B cell (primary cell): ENCODE measurements at regions not wholly inside any gene's neighbourhood (a gene's known extent, or its start where the extent isn't known, plus 50 kb on each side); places are given as distances from the start of the nearest gene placed in this dataset.

Experiments
- ATAC-seq: fragments of 200-7000 bp; cut with Tn5 transposase; one replicate; pipeline ENCODE4 v1.10.0; 2021; ENCODE audit warnings: low read depth, mild to moderate bottlenecking, moderate number of reproducible peaks, moderate library complexity
- CTCF ChIA-PET: fragments of 350-600 bp; sonication (Branson Sonifier 250); formaldehyde crosslinking; loops from one replicate; lab custom pipeline; 2021; ENCODE audit warnings: antibody characterized with exemption, inconsistent platforms; lab: Charles Lee
- POLR2A ChIA-PET: fragments of 350-600 bp; sonication (Branson Sonifier 250); formaldehyde crosslinking; loops from one replicate; lab custom pipeline; 2021; ENCODE audit warnings: antibody characterized with exemption; lab: Charles Lee
- DNase-seq: peaks from one replicate; pipeline ENCODE4 v3.0.0; 2013
- H2AFZ ChIP-seq: 2 replicates; pipeline ENCODE4 v1.6.1; 2012; ENCODE audit warnings: mild to moderate bottlenecking, low read depth, low read length; ENCODE audit not compliant: insufficient read depth, poor library complexity, severe bottlenecking
- H3K27ac ChIP-seq, 2 donors: 1 replicate in 1 of 2; 2 replicates in 1 of 2; pipeline ENCODE4 v1.5.1; 2012 to 2013; ENCODE audit warnings: low read length in 2 of 2, mild to moderate bottlenecking in 2 of 2, moderate library complexity in 1 of 2
- H3K27me3 ChIP-seq, 4 experiments: fragments of 200-600 bp in 1 of 4; sonication (generic) in 1 of 4; replicated peaks in 1 of 4; 1 replicate in 2 of 4; 2 replicates in 2 of 4; pipeline versions ENCODE4 v1.6.1 to v1.7.0; 2013 to 2016; ENCODE audit warnings: low read length in 3 of 4, mild to moderate bottlenecking in 2 of 4, mixed read lengths in 1 of 4, moderate library complexity in 1 of 4; ENCODE audit not compliant: insufficient read depth in 4 of 4, control insufficient read depth in 3 of 4; ENCODE audit errors: control extremely low read depth in 1 of 4
- H3K36me3 ChIP-seq, 2 experiments: replicated peaks in 1 of 2; 1 replicate in 1 of 2; 2 replicates in 1 of 2; pipeline versions ENCODE4 v1.6.1 to v1.7.1; 2013; ENCODE audit warnings: low read length in 1 of 2; ENCODE audit not compliant: insufficient read depth in 2 of 2, control insufficient read depth in 1 of 2; ENCODE audit errors: control extremely low read depth in 1 of 2, extremely low read depth in 1 of 2
- H3K4me1 ChIP-seq, 2 donors: fragments of 200-600 bp in 1 of 2; sonication (generic) in 1 of 2; 1 replicate in 1 of 2; 2 replicates in 1 of 2; pipeline versions ENCODE4 v1.5.1 to v1.6.1; 2013 to 2017; ENCODE audit warnings: low read length in 2 of 2; ENCODE audit not compliant: control insufficient read depth in 2 of 2, insufficient read depth in 2 of 2
- H3K4me2 ChIP-seq: replicated peaks from 2 replicates; pipeline ENCODE3; 2012; ENCODE audit warnings: mild to moderate bottlenecking, low read depth, low read length; ENCODE audit not compliant: poor library complexity, severe bottlenecking
- H3K4me3 ChIP-seq, 5 experiments: fragments of 200-600 bp in 1 of 5; sonication (generic) in 1 of 5; 1 replicate in 3 of 5; 2 replicates in 2 of 5; pipeline versions ENCODE4 v1.5.1 to v1.7.0; 2011 to 2016; ENCODE audit warnings: low read length in 4 of 5, mild to moderate bottlenecking in 4 of 5, low read depth in 2 of 5, control low read depth in 1 of 5, moderate library complexity in 1 of 5; ENCODE audit not compliant: insufficient read depth in 1 of 5; ENCODE audit errors: control extremely low read depth in 1 of 5, extremely low read depth in 1 of 5
- H3K79me2 ChIP-seq: fragments of 200-600 bp; sonication (generic); one replicate; pipeline ENCODE4 v1.6.0; 2016; ENCODE audit warnings: low read length; ENCODE audit not compliant: control insufficient read depth, insufficient read depth
- H3K9ac ChIP-seq: fragments of 200-600 bp; sonication (generic); 2 replicates; pipeline ENCODE4 v1.6.1; 2017; ENCODE audit warnings: mild to moderate bottlenecking, low read length, moderate library complexity
- H3K9me3 ChIP-seq, 3 donors: one replicate each; pipeline versions ENCODE4 v1.6.1 to v1.7.1; 2013; ENCODE audit warnings: low read length in 2 of 3; ENCODE audit not compliant: control insufficient read depth in 2 of 3, insufficient read depth in 1 of 3; ENCODE audit errors: control extremely low read depth in 1 of 3
- H4K20me1 ChIP-seq: 2 replicates; pipeline ENCODE4 v1.6.0; 2012; ENCODE audit warnings: mild to moderate bottlenecking, low read length; ENCODE audit not compliant: insufficient read depth, control insufficient read depth, poor library complexity, severe bottlenecking
- H3K27ac Mint-ChIP-seq: one replicate; pipeline ENCODE4 v1.8.0; 2021; ENCODE audit warnings: mixed read lengths
- H3K27me3 Mint-ChIP-seq: one replicate; pipeline ENCODE4 v1.8.0; 2021; ENCODE audit warnings: mixed read lengths
- H3K4me1 Mint-ChIP-seq: one replicate; pipeline ENCODE4 v1.8.0; 2021; ENCODE audit warnings: mixed read lengths
- H3K4me3 Mint-ChIP-seq: one replicate; pipeline ENCODE4 v1.8.0; 2021; ENCODE audit warnings: mixed read lengths
- H3K9me3 Mint-ChIP-seq: one replicate; pipeline ENCODE4 v1.8.0; 2022; ENCODE audit warnings: mixed read lengths; ENCODE audit not compliant: insufficient read depth
- CTCF ChIP-seq: fragments of 200-600 bp; IDR thresholded peaks from one replicate; pipeline ENCODE4 v1.8.0; 2022; ENCODE audit warnings: antibody characterized with exemption, mild to moderate bottlenecking
- EZH2 ChIP-seq: IDR thresholded peaks from 2 replicates; pipeline ENCODE4 v1.6.1; 2012; ENCODE audit warnings: borderline replicate concordance, low read depth, mild to moderate bottlenecking, moderate library complexity, low read length; ENCODE audit not compliant: insufficient read depth, poor library complexity, severe bottlenecking
- WGBS: methylation state at CpG from one replicate; pipeline ENCODE4 v1.1.5; 2013; ENCODE audit warnings: missing lambda C conversion rate; ENCODE audit not compliant: insufficient coverage; 5-methylcytosine and 5-hydroxymethylcytosine counted together
- intact Hi-C: fragments of 100-400 bp; cut with micrococcal nuclease; formaldehyde crosslinking; loops from one replicate; pipeline ENCODE4 v1.10.0; 2022

DNA sequence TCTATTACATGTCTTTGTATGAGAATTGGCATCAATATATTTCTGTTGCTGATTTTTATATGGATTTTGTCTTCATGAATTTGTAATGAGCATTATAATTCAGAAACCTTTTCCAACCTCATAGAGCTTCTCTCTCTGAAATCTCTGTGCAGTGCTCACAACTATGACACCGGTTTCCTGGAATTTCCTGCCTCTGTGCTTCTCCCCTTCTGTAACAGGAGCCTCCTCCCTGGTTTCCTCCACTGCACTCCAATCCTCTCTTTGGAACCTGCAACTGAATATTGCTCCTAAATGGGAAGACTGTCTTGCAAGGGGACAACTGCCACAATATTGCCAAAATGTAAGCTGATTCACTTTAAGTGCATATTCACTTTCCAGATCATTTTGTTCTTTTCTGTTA lies 1147.9 kb downstream of the UQCRFS1 start:
- no peak for DNase-seq
- no peak overlapping the region for H3K4me2 ChIP-seq
- TF ChIP-seq CTCF (no peak), EZH2 (no peak)
- H2AFZ ChIP-seq, result no peak overlapping the region
- H3K4me1 ChIP-seq, result no peaks in the 10 kb centered on the region
- H4K20me1 ChIP-seq, result no peaks in the 10 kb centered on the region
- no peak overlapping the region for H3K4me3 Mint-ChIP-seq
- POLR2A ChIA-PET, result no interaction called here
- no peaks in the 10 kb centered on the region for H3K36me3 ChIP-seq
- H3K27me3 ChIP-seq, result no peaks in the 10 kb centered on the region
- H3K27ac ChIP-seq, result no peak overlapping the region
- no peaks in the 10 kb centered on the region for H3K4me1 Mint-ChIP-seq
- H3K9me3 Mint-ChIP-seq, result no peaks in the 10 kb centered on the region
- WGBS, result 14% methylated on average over 1 of the region's 1 CpG
- H3K9ac ChIP-seq, result no peak overlapping the region
- H3K27me3 Mint-ChIP-seq, result no peaks in the 10 kb centered on the region
- peaks cover 0 to 18% (median 5%) of the 10 kb centered on the region in 3 donors for H3K9me3 ChIP-seq
- intact Hi-C loops, result no loop called here
- no peak for ATAC-seq
- no peaks in the 10 kb centered on the region for H3K79me2 ChIP-seq
- no peak overlapping the region for H3K27ac Mint-ChIP-seq
- CTCF ChIA-PET, result no interaction called here
- H3K4me3 ChIP-seq, result no peak overlapping the region

GRCh38 chr19:28063702-28064101 lies 1149.2 kb downstream of the UQCRFS1 start:
- WGBS, result 86% methylated on average over 1 of the region's 2 CpGs
- no peak for DNase-seq
- Histone ChIP-seq H2AFZ (no peak overlapping the region), H3K27ac (no peak overlapping the region), H3K9ac (no peak overlapping the region), H3K4me3 (no peak overlapping the region), H4K20me1 (no peaks in the 10 kb centered on the region), H3K36me3 (no peaks in the 10 kb centered on the region), H3K4me2 (no peak overlapping the region), H3K27me3 (no peaks in the 10 kb centered on the region), H3K4me1 (no peaks in the 10 kb centered on the region), H3K79me2 (no peaks in the 10 kb centered on the region), H3K9me3 (peaks cover 0 to 31% (median 7%) of the 10 kb centered on the region in 3 donors)
- no peaks in the 10 kb centered on the region for H3K9me3 Mint-ChIP-seq
- H3K4me1 Mint-ChIP-seq, result no peaks in the 10 kb centered on the region
- POLR2A ChIA-PET, result no interaction called here
- no peak overlapping the region for H3K27ac Mint-ChIP-seq
- no peak for ATAC-seq
- TF ChIP-seq EZH2 (no peak), CTCF (no peak)
- H3K4me3 Mint-ChIP-seq, result no peak overlapping the region
- CTCF ChIA-PET, result no interaction called here
- intact Hi-C loops, result no loop called here
- H3K27me3 Mint-ChIP-seq, result no peaks in the 10 kb centered on the region
